Stimulated activated naive CD8-positive, alpha-beta T cell treated with anti-CD3 and anti-CD28 coated beads, Interleukin-15, amount 100 ng/mL, for 72 hours (primary cell): ENCODE measurements at regions not wholly inside any gene's neighbourhood (a gene's known extent, or its start where the extent isn't known, plus 50 kb on each side); places are given as distances from the start of the nearest gene placed in this dataset.
"Not testable (repeated sequence)": the region's sequence is repeated elsewhere in the genome, so short reads cannot be mapped to it uniquely, and the experiment has no call there.

Experiments used
- ATAC-seq: fragments of 150-1000 bp; cut with Tn5 transposase; 2 replicates; pipeline ENCODE4 v1.10.0; 2021; ENCODE audit warnings: mild to moderate bottlenecking, moderate library complexity
- DNase-seq, 2 donors: peaks; one replicate each; pipeline ENCODE4 v3.0.0; 2021 to 2022
- H3K27ac Mint-ChIP-seq, 2 donors: one replicate each; pipeline ENCODE4 v1.8.0; 2022; ENCODE audit warnings: mild to moderate bottlenecking in 2 of 2, mixed read lengths in 2 of 2, moderate library complexity in 2 of 2
- H3K27me3 Mint-ChIP-seq: one replicate; pipeline ENCODE4 v1.8.0; 2022; ENCODE audit warnings: mixed read lengths
- H3K4me1 Mint-ChIP-seq: one replicate; pipeline ENCODE4 v1.8.0; 2022; ENCODE audit warnings: mild to moderate bottlenecking, mixed read lengths
- H3K4me3 Mint-ChIP-seq, 2 donors: one replicate each; pipeline ENCODE4 v1.8.0; 2022; ENCODE audit warnings: mild to moderate bottlenecking in 2 of 2, mixed read lengths in 2 of 2, moderate library complexity in 1 of 2
- H3K9me3 Mint-ChIP-seq, 2 donors: one replicate each; pipeline ENCODE4 v1.8.0; 2022; ENCODE audit warnings: mixed read lengths in 2 of 2

DNA sequence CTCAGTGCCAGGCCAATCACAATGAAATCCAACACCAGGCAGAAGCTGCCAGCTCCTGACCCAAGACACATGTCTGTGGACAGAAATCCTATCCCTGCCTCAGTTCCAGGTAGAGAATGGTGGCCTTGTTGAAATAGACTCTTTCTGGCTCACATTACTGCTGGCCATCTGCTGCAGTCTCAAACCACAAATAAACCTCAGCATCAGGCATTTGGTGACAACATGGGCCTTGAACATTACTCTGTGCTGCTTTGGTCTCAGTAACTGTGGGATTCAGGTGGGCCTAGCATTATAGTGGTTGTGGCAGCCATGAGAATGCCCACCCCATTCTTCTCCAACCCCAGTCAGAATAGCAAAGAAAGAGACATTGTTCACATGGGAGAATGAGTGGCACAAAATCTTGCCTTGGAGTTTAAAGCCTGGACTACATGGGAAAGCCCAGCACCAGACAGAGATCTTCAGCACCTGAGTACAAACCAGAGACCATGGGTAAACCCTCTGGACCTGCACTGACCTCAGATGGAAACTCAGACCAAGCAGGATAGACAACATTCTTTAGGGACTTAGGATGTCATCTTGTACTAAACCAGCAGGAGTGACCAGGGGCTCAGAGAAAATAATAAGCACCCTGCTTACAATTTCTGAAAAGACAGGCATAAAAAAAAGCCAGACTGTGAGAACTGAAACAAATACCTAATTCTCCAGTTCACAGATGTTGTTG, 50.4 kb upstream of the TRAM1L1 start:
- Mint-ChIP-seq H3K9me3 (peaks cover 7 to 17% of the 10 kb centered on the region in 2 donors), H3K4me1 (no peaks in the 10 kb centered on the region), H3K27me3 (no peaks in the 10 kb centered on the region), H3K27ac (no peak overlapping the region), H3K4me3 (no peak overlapping the region)
- ATAC-seq: no peak
- no peak for DNase-seq

GRCh38 chr4:117137145-117137544, 51.8 kb upstream of the TRAM1L1 start:
- DNase-seq (no peak), ATAC-seq (no peak)
- Mint-ChIP-seq H3K27ac (no peak overlapping the region), H3K4me1 (no peaks in the 10 kb centered on the region), H3K9me3 (peaks cover 7 to 17% of the 10 kb centered on the region in 2 donors), H3K27me3 (no peaks in the 10 kb centered on the region), H3K4me3 (no peak overlapping the region)

GRCh38 chr4:117138732-117139131, 53.4 kb upstream of the TRAM1L1 start:
- DNase-seq: not testable (repeated sequence)

DNA sequence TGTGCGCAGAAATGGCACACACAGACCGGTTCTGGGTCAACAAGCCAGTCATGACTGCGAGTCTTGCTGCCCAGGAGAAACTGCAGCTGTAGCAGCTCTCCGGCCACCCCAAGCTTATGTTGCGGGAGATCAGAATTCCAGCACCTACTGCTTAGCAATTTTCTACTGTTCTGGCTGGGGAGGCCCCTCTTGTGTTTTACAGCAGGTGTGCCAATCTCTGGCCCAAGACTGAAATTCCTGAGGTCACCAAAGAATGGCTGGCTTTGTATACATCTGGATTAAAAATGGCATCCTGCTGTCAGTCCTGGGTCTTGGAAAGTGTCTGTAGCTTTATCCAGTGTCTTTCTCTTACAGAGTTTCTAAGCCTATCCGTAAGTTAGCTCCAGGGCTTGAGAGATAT, 68.9 kb upstream of the TRAM1L1 start:
- Mint-ChIP-seq H3K27ac (no peak overlapping the region), H3K4me3 (no peak overlapping the region), H3K27me3 (no peaks in the 10 kb centered on the region), H3K9me3 (peaks cover 6 to 7% of the 10 kb centered on the region in 2 donors), H3K4me1 (no peaks in the 10 kb centered on the region)
- ATAC-seq: no peak
- no peak for DNase-seq

More at GRCh38 chr4:117138732-117139131, 53.4 kb upstream of the TRAM1L1 start:
- not testable (repeated sequence) for ATAC-seq, H3K27me3 Mint-ChIP-seq, H3K27ac Mint-ChIP-seq, H3K4me3 Mint-ChIP-seq, H3K4me1 Mint-ChIP-seq
- peaks cover 7 to 17% of the 10 kb centered on the region in 2 donors for H3K9me3 Mint-ChIP-seq

GRCh38 chr4:117156806-117157205, 71.4 kb upstream of the TRAM1L1 start:
- H3K4me3 Mint-ChIP-seq: no peak overlapping the region
- H3K4me1 Mint-ChIP-seq: no peaks in the 10 kb centered on the region
- H3K27ac Mint-ChIP-seq: no peak overlapping the region
- no peaks in the 10 kb centered on the region for H3K27me3 Mint-ChIP-seq
- DNase-seq: no peak
- no peaks in the 10 kb centered on the region for H3K9me3 Mint-ChIP-seq
- ATAC-seq: no peak

GRCh38 chr4:117157360-117157759, 72.0 kb upstream of the TRAM1L1 start:
- no peak for DNase-seq
- H3K27ac Mint-ChIP-seq: no peak overlapping the region
- H3K9me3 Mint-ChIP-seq: no peaks in the 10 kb centered on the region
- no peak for ATAC-seq
- H3K4me3 Mint-ChIP-seq: no peak overlapping the region
- H3K27me3 Mint-ChIP-seq: no peaks in the 10 kb centered on the region
- no peaks in the 10 kb centered on the region for H3K4me1 Mint-ChIP-seq

- Mint-ChIP-seq H3K27me3 (no peaks in the 10 kb centered on the region), H3K27ac (no peak overlapping the region), H3K9me3 (no peaks in the 10 kb centered on the region), H3K4me3 (no peak overlapping the region), H3K4me1 (no peaks in the 10 kb centered on the region)
- no peak for DNase-seq
- ATAC-seq: no peak
These were observed 77.6 kb upstream of the TRAM1L1 start for GRCh38 chr4:117162976-117163375.

DNA sequence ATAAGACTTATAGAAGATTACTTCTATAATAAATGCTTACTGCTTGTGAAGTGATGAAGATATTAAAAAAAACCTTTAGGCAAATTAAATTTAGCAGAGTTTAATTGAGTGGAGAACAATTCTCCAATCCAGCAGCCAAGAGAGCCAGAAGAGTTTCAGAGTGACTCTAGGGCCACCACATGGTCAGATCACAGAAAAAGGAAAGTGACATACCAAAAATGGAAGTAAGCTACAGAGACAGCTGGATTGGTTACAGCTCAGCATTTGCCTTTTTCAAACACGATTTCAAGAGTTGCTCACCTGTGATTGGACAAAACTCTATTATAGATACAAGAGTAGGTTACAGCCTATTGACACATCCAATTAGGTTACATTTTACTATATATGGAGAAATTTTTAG, 79.0 kb upstream of the TRAM1L1 start:
- DNase-seq (no peak), ATAC-seq (no peak)
- Mint-ChIP-seq H3K27ac (no peak overlapping the region), H3K4me1 (no peaks in the 10 kb centered on the region), H3K4me3 (no peak overlapping the region), H3K9me3 (no peaks in the 10 kb centered on the region), H3K27me3 (no peaks in the 10 kb centered on the region)

GRCh38 chr4:117175369-117175768, 90.0 kb upstream of the TRAM1L1 start:
- H3K4me3 Mint-ChIP-seq, H3K27me3 Mint-ChIP-seq, DNase-seq, H3K4me1 Mint-ChIP-seq, H3K27ac Mint-ChIP-seq, ATAC-seq: not testable (repeated sequence)
- peaks cover 8 to 14% of the 10 kb centered on the region in 2 donors for H3K9me3 Mint-ChIP-seq

DNA sequence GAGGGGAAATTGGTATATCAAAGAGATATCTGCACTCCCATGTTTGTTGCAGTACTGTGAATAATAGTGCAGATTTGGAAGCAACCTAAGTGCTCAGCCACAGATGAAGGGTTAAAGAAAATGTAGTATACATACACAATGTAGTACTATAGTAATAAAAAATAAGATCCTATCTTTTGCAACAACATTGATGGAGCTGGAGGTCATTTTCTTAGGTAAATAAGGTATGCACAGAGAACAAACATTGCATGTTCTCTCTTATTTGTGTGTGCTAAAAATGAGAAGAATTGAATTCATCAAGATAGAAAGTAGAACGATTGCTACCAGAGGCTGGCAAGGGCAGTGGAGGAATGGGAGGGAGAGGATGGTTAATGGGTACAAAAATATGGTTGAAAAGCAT, 117.9 kb upstream of the TRAM1L1 start:
- no peak for DNase-seq
- no peak overlapping the region for H3K27ac Mint-ChIP-seq
- ATAC-seq: no peak
- no peaks in the 10 kb centered on the region for H3K27me3 Mint-ChIP-seq
- no peaks in the 10 kb centered on the region for H3K4me1 Mint-ChIP-seq
- H3K4me3 Mint-ChIP-seq: no peak overlapping the region
- H3K9me3 Mint-ChIP-seq: peaks cover 0 to 17% of the 10 kb centered on the region in 2 donors

GRCh38 chr4:117210551-117210950, 125.2 kb upstream of the TRAM1L1 start:
- Mint-ChIP-seq H3K9me3 (no peaks in the 10 kb centered on the region), H3K27me3 (no peaks in the 10 kb centered on the region), H3K4me3 (no peak overlapping the region), H3K27ac (no peak overlapping the region), H3K4me1 (no peaks in the 10 kb centered on the region)
- DNase-seq: no peak
- ATAC-seq: no peak

DNA sequence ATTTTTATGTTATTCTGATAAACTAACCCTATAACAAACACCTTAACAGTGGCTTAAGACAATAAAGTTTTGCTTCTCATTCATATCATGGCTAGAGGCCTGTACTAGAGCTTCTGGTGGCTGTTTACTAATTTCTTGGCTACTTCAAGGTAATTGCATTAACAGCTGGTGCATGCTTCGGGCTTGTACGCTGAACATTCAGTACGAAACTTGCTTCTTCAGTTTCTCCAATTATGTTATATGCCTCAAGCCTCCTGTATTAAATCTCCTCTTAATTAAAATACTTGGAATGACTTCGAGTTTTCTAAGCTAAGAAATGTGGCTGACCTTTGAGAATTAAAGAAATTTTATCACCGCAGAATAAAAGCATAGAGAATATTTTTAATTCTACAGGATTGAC, 138.9 kb upstream of the TRAM1L1 start:
- no peak for DNase-seq
- Mint-ChIP-seq H3K27ac (no peak overlapping the region), H3K4me3 (no peak overlapping the region), H3K27me3 (no peaks in the 10 kb centered on the region), H3K4me1 (no peaks in the 10 kb centered on the region), H3K9me3 (peaks cover 0 to 4% of the 10 kb centered on the region in 2 donors)
- ATAC-seq: no peak

- Mint-ChIP-seq H3K27ac (no peak overlapping the region), H3K9me3 (peaks cover 0 to 4% of the 10 kb centered on the region in 2 donors), H3K27me3 (no peaks in the 10 kb centered on the region), H3K4me1 (no peaks in the 10 kb centered on the region), H3K4me3 (no peak overlapping the region)
- no peak for ATAC-seq
- DNase-seq: no peak
These were observed 140.1 kb upstream of the TRAM1L1 start for GRCh38 chr4:117225471-117225870.

- DNase-seq (no peak), ATAC-seq (no peak)
- Mint-ChIP-seq H3K4me3 (no peak overlapping the region), H3K9me3 (no peaks in the 10 kb centered on the region), H3K27ac (no peak overlapping the region), H3K27me3 (no peaks in the 10 kb centered on the region), H3K4me1 (no peaks in the 10 kb centered on the region)
These were observed 142.5 kb upstream of the TRAM1L1 start for GRCh38 chr4:117227925-117228324.

GRCh38 chr4:117239434-117239833, 154.1 kb upstream of the TRAM1L1 start:
- H3K4me3 Mint-ChIP-seq: no peak overlapping the region
- DNase-seq (no peak), ATAC-seq (no peak)
- peaks cover 0 to 4% of the 10 kb centered on the region in 2 donors for H3K9me3 Mint-ChIP-seq
- no peaks in the 10 kb centered on the region for H3K27me3 Mint-ChIP-seq
- no peaks in the 10 kb centered on the region for H3K4me1 Mint-ChIP-seq
- H3K27ac Mint-ChIP-seq: no peak overlapping the region

DNA sequence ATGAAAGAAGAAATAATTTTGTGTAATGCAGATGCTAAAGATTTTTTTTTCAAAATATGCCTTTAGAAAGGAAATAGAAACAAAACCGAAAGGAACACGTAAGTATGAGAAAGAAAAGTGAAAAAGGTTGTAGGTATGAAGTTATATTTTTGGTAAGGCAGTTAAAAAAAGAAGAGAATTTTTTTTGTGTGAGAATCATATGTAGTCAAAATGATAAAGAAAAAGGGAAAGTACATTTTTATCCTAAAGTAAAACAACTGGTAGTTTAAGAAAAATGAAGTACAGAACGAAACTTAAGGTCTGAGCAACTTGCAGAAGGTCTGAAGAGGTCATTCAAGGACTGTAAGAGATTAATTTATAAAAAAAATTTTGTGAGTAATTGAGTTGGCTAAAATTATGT, 164.0 kb upstream of the TRAM1L1 start:
- ATAC-seq (no peak), DNase-seq (no peak)
- H3K27me3 Mint-ChIP-seq: no peaks in the 10 kb centered on the region
- no peak overlapping the region for H3K27ac Mint-ChIP-seq
- peaks cover 6 to 27% of the 10 kb centered on the region in 2 donors for H3K9me3 Mint-ChIP-seq
- no peaks in the 10 kb centered on the region for H3K4me1 Mint-ChIP-seq
- no peak overlapping the region for H3K4me3 Mint-ChIP-seq

GRCh38 chr4:117264072-117264471, 178.7 kb upstream of the TRAM1L1 start:
- no peak for ATAC-seq
- no peaks in the 10 kb centered on the region for H3K4me1 Mint-ChIP-seq
- no peak overlapping the region for H3K4me3 Mint-ChIP-seq

More at GRCh38 chr4:117264072-117264471, 178.7 kb upstream of the TRAM1L1 start:
- no peak for DNase-seq
- H3K27ac Mint-ChIP-seq: no peak overlapping the region
- peaks cover 0 to 6% of the 10 kb centered on the region in 2 donors for H3K9me3 Mint-ChIP-seq
- H3K27me3 Mint-ChIP-seq: no peaks in the 10 kb centered on the region
